ENCODE measurements at regions not wholly inside any gene's neighbourhood (a gene's known extent, or its start where the extent isn't known, plus 50 kb on each side); places are given as distances from the start of the nearest gene placed in this dataset.

- Histone ChIP-seq H3K4me3 (ENCODE audit: low read depth in 2 of 2, low read length in 1 of 2) (no peak overlapping the region), H3K27ac (ENCODE audit: low read depth in 2 of 2, low read length in 1 of 2) (no peak overlapping the region), H3K9me3 (no peaks in the 10 kb centered on the region), H3K27me3 (ENCODE audit: insufficient read depth) (no peaks in the 10 kb centered on the region), H3K36me3 (replicated peaks in 1 of 2; ENCODE audit: control insufficient read depth in 1 of 2, insufficient read depth in 2 of 2, low read length in 1 of 2) (no peaks in the 10 kb centered on the region), H3K4me1 (ENCODE audit: control insufficient read depth in 1 of 2, insufficient read depth in 2 of 2, low read depth in 1 of 2, low read length in 1 of 2) (peaks cover 0 to 6% of the 10 kb centered on the region in 2 experiments; a peak in 1 of 4 replicates), H4K20me1 (ENCODE audit: insufficient read depth) (no peaks in the 10 kb centered on the region), H3K9ac (no peak overlapping the region), H3K4me2 (no peak overlapping the region), H2AFZ (ENCODE audit: low read depth) (no peak overlapping the region), H3K79me2 (ENCODE audit: insufficient read depth) (no peaks in the 10 kb centered on the region), H3F3A (replicated peaks; ENCODE audit: insufficient read depth) (no peaks in the 10 kb centered on the region), H3K9me2 (no peaks in the 10 kb centered on the region)
- CTCF ChIA-PET = interaction anchor here (1.0 kb wide), 1 partner anchor 114 kb away, joined by 3 read pairs; no protein-coding TSS in a partner anchor
- TF ChIP-seq POLR2AphosphoS5 (IDR thresholded peaks at IDR 0.05; ENCODE audit: low read depth, low read length) (no peak), USF1 (IDR thresholded peaks at IDR 0.05; ENCODE audit: borderline replicate concordance, low read depth) (no peak), ELF1 (IDR thresholded peaks at IDR 0.05) (no peak), IRF3 (IDR thresholded peaks at IDR 0.05; ENCODE audit: low read depth, low read length) (no peak), YY1 (IDR thresholded peaks at IDR 0.05; ENCODE audit: low read depth) (no peak)
- WGBS (ENCODE audit: low lambda C conversion rate) = 59% methylated on average over 4 of the region's 4 CpGs
- POLR2A ChIA-PET = no interaction called here
- DNase-seq = no peak
Measured at GRCh38 chr15:91465086-91465485, 365.0 kb downstream of the SV2B start.

GRCh38 chr15:91465696-91466095, 365.6 kb downstream of the SV2B start:
- Histone ChIP-seq H3K4me3 (ENCODE audit: low read depth in 2 of 2, low read length in 1 of 2) (no peak overlapping the region), H4K20me1 (ENCODE audit: insufficient read depth) (no peaks in the 10 kb centered on the region), H3K4me2 (no peak overlapping the region), H3K27ac (ENCODE audit: low read depth in 2 of 2, low read length in 1 of 2) (no peak overlapping the region), H3K27me3 (ENCODE audit: insufficient read depth) (no peaks in the 10 kb centered on the region), H3K9me3 (no peaks in the 10 kb centered on the region), H3K9ac (no peak overlapping the region), H3K4me1 (ENCODE audit: control insufficient read depth in 1 of 2, insufficient read depth in 2 of 2, low read depth in 1 of 2, low read length in 1 of 2) (peaks cover 0 to 6% of the 10 kb centered on the region in 2 experiments; a peak in 1 of 4 replicates), H3F3A (replicated peaks; ENCODE audit: insufficient read depth) (no peaks in the 10 kb centered on the region), H3K79me2 (ENCODE audit: insufficient read depth) (no peaks in the 10 kb centered on the region), H3K36me3 (replicated peaks in 1 of 2; ENCODE audit: control insufficient read depth in 1 of 2, insufficient read depth in 2 of 2, low read length in 1 of 2) (no peaks in the 10 kb centered on the region), H2AFZ (ENCODE audit: low read depth) (no peak overlapping the region), H3K9me2 (no peaks in the 10 kb centered on the region)
- ChIA-PET POLR2A (no interaction called here), CTCF (interaction anchor here (1.0 kb wide), 1 partner anchor 115 kb away, joined by 3 read pairs; no protein-coding TSS in a partner anchor)
- TF ChIP-seq USF2 (IDR thresholded peaks at IDR 0.05; ENCODE audit: borderline replicate concordance, low read depth, low read length) = no peak
- no peak for TF ChIP-seq CTCF (IDR thresholded peaks at IDR 0.05)
- no peak for TF ChIP-seq SMC3 (IDR thresholded peaks at IDR 0.05; ENCODE audit: low read depth, low read length)
- TF ChIP-seq GABPA (IDR thresholded peaks at IDR 0.05; ENCODE audit: low read depth) = no peak
- no peak for TF ChIP-seq ZBTB33 (IDR thresholded peaks at IDR 0.05; ENCODE audit: borderline replicate concordance, low read depth)
- TF ChIP-seq EP300 (IDR thresholded peaks at IDR 0.05; ENCODE audit: borderline replicate concordance in 1 of 2, low read depth in 1 of 2, low read length in 1 of 2) = no peak
- TF ChIP-seq YY1 (IDR thresholded peaks at IDR 0.05; ENCODE audit: low read depth) = no peak
- no peak for TF ChIP-seq RXRA (IDR thresholded peaks at IDR 0.05; ENCODE audit: borderline replicate concordance, low read depth)
- TF ChIP-seq USF1 (IDR thresholded peaks at IDR 0.05; ENCODE audit: borderline replicate concordance, low read depth) = no peak
- 65% methylated on average over 7 of the region's 7 CpGs for WGBS (ENCODE audit: low lambda C conversion rate)
- no peak for DNase-seq
